OCI-M2 (cell line): ENCODE measurements at regions not wholly inside any gene's neighbourhood (a gene's known extent, or its start where the extent isn't known, plus 50 kb on each side); places are given as distances from the start of the nearest gene placed in this dataset.
"Not testable (repeated sequence)": the region's sequence is repeated elsewhere in the genome, so short reads cannot be mapped to it uniquely, and the experiment has no call there.

Experiments used
- DNase-seq: peaks from one replicate; lab custom pipeline; 2025; ENCODE audit not compliant: unreplicated experiment; lab: John Stamatoyannopoulos, UW

DNA sequence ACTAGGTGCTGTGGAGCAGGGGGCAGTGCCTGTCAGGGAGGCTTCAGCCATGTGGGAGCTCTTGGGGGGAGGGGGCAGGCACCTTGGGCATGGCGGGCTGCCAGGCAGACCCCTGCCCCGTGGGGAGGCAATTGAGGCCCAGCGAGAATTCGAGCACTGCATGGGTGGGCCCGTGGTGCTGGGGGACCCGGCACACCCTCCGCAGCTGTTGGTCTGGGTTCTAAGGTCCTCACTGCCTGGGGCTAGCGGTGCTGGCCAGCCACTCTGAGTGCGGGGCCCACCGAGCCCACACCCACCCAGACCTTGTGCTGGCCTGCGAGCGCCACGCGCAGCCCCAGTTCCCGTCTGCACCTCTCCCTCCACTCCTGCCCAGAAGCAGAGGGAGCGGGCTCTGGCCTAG lies 835.5 kb upstream of the CNTN5 start:
- DNase-seq = no peak

DNA sequence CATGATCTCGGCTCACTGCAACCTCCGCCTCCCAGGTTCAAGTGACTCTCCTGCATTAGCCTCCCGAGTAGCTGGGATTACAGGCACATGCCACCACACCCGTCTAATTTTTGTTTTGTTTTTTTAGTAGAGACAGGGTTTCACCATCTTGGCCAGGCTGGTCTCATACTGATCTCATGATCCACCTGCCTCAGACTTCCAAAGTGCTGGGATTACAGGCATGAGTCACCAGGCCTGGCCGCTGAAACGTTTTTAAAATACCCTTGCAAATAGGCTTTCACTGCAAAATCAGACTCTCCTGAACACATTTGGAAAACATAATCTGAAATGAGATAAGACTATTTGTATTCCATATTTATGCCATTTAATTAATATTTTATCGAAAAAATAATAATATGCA lies 826.1 kb upstream of the CNTN5 start:
- DNase-seq = no peak

DNA sequence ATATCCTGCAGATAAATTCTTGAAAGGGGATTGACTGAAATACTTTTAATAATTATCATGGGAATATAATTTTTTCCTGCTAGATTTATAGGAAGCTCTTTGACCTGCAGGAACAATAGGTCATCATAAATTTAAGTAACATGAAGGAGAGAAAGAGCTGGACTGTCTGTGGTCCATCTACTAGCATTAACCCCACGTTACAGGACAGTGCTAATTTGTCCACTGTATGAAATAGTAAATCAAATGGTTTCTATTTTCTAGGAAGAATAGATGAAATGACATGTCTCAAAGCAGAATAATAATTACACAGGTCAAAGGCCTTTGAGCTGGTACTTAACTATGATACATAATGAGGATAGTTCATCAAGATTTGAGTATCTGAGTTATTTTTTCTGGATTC lies 825.4 kb upstream of the CNTN5 start:
- DNase-seq = no peak

DNA sequence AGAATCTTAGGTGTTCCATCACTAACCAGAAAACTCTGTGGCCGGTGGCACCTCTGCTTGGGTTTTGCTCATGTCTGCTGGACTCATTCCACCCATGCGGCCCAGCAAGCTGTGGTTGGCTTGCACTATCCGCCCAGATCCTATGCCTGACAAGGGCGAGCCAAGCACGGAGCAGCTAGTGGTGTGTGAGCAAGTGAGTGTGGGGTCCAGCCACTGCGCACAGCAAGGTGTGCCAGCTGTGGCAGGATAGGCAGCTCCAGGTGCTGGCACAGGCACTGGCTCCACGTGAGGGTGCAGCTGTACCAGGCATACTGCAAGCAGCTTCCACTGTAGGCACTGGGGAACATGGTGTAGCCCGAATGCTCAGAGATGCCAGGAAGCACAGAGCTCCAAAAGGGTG lies 813.7 kb upstream of the CNTN5 start:
- no peak for DNase-seq

DNA sequence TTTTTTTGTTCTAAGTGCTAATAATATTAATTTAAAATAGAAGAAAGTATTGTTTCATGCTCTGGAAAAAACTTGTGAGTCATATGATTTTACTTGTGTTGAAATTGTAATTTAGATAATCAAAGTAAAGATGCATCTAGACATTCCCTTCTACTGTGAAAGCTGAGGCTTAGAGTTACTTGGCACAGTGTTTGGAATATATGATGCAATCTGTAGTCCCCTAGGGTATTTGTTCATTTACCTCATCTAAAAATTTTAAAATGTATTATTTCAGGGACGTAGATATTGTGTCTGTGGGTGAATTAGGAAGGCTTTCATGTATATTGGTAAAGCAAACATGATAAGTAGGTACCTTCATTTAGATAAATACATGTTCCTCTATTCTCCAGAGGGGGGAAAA lies 793.5 kb upstream of the CNTN5 start:
- DNase-seq = no peak

DNA sequence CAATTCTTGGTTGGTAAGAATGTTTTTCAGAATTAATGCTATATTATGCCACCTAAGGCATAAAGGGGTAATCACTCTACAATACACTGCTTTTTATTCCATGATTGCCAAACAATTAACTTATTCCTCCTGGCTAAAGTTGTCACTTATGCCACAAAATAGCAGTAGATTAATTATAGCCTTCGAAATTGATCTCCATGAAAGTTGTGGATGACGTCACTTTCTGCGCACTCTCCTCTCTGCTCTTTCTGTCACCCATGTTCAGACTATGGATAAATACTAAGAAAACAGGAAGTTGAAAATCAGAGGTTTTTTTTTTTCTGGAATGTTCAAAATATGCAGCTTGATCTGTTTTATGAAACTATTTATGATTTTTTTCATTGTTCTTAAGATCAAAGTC lies 790.1 kb upstream of the CNTN5 start:
- no peak for DNase-seq

DNA sequence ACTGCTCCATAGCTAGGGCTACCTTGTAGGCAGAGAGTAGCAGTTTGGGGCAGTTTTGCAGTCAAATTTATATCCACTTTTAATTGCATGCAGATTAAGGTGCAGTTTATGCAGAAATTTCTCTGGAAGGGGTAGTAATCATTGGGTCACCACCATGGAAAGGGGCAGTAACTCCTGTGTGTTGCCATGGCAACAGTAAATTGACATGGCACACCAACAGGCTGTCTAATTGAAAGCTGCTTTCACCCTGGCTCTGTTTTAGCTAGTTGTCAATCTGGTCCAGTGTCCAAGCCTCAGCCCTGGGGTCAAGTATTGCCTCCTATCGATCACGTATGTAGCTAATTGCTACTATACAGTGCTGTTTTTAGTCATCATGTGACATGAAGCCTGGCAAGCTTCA lies 786.1 kb upstream of the CNTN5 start:
- DNase-seq = no peak

DNA sequence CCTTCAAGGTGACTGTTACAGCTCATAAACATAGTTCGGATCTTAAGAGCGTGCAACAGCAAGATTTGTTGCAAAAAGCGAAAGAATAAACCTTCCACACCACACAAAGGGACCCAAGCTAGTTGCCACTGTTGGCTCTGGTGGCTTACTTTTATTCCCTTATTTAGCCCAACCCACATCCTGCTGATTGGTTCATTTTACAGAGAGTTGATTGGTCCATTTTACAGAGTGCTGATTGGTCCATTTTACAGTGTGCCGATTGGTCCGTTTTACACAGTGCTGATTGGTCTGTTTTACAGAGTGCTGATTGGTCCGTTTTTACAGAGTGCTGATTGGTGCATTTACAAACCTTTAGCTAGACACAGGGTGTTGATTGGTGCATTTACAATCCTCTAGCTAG lies 776.9 kb upstream of the CNTN5 start:
- no peak for DNase-seq

DNA sequence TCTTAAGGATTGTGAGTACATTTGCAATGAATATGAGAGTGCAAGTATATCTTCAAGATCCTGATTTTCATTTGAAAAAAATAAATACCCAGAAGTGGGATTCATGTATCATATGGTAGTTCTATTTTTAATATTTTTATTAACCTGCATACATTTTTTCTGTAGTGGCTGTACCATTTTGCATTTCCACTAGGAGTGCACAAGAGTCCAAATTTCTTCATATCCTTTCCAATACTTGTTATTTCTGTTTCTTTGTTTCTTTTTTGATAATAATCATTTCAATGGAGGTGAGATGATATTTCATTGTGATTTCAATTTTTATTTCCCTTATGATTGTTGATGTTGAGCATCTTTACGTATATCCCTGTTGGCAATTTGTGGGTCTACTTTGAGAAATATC lies 759.8 kb upstream of the CNTN5 start:
- DNase-seq = no peak

DNA sequence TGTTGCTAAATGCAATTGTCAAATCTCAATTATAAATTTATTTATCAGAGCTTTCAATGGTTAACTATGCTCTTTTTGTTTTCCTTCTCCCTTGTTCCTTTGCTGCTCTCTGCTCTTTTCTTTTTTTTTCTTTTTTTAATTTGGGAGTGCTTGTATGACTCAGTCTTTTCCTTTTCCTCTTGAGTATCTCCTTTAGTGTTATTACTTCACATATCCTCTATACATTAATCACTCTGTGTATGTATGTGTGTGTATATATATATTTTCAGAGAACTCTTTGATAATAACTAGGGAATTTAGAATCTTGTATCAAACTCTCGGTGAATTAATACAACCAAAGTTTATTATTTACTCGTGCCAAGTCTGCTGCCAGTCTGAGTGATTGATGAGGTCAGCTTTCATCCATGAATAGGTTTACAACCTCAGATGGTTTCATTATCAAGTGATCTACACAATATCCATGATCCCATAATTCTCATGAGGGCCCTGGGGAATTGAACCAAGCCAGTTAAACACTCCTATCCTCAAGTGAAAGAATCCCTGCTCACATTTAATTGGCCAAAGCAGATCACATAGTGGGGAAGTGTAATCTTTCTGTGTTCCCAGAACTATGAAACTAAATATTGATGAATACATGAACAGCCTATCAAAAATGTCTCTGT lies 743.4 kb upstream of the CNTN5 start:
- no peak for DNase-seq

DNA sequence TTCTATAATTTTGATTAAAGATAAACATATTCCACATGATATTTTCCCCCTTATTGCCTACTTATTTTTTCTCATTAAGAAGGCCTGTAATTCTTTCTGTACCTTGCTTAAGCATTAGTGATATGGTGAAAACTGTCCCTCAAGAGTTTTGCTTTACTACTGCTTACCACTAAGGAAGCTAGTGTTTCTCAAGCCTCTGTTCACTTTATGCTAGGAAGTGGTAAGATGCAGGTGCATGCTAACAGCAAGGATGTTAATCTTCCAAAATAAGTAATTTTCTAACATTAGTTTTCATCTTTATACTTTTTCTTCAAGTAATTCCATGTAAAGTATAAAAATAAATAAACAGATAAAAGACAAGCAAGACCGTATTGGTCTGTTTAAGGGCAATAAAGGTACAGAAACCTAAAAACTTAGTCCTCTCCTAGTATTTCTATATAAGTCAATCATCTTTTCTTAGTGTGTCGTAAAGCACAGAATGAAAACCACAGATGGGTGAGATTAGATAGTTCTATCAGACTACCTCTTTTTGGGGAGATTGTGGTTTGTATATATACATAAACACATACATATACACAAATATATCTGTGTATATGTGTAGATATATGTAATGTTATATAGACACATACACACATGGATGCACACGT lies 731.0 kb upstream of the CNTN5 start:
- DNase-seq = no peak

DNA sequence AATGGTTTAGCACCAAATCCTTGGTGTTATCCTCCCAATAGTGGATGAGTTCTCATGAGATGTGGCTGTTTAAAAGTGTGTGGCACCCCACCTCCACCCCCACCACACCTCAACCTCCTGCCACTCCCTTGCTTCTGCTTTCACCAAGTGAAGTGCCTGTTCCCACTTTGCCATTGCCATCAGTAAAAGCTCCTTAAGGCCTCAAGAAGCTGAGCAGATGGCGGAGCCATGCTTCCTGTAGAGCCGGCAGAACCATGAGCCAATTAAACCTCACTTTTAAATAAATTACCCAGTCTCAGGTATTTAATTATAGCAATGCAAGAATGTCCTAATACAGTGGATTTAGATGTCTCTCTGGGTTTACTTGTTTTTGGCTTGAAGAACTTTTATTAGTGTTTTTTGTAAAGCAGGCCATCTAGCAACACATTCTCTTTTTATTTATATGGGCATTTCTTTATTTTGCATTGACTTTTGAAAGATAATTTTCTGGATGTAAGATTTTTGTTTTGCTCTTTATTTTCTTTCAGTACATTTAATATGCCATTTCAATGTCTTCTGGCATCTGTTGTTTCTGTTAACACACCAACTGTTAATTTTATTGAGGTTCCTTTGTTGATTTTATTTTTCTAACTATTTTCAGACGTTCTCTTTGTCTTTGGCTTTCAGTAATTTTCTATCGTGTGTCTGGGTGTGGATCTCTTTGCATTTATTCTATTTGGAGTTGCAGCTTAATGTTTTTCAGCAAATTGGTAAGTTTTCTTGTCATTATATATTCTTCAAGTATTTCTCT lies 724.5 kb upstream of the CNTN5 start:
- no peak for DNase-seq

DNA sequence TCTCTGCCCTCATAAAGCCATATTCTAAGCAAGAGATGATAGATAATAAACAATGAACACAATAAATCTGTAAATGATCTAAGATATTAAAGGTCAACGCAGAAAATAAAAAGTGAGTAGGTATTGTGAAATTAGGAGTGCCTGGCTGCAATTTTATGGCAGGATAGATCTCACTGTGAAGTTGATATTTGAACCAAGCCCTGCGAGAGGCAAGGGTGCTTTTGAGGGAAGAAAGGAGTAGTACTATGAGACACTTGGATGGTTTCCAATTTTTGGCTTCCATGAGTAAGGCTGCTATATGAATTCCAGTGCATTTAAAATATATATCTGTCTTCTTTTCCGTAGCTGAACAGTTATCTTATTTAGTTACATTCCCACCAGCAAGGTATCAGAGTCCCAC lies 720.0 kb upstream of the CNTN5 start:
- no peak for DNase-seq

DNA sequence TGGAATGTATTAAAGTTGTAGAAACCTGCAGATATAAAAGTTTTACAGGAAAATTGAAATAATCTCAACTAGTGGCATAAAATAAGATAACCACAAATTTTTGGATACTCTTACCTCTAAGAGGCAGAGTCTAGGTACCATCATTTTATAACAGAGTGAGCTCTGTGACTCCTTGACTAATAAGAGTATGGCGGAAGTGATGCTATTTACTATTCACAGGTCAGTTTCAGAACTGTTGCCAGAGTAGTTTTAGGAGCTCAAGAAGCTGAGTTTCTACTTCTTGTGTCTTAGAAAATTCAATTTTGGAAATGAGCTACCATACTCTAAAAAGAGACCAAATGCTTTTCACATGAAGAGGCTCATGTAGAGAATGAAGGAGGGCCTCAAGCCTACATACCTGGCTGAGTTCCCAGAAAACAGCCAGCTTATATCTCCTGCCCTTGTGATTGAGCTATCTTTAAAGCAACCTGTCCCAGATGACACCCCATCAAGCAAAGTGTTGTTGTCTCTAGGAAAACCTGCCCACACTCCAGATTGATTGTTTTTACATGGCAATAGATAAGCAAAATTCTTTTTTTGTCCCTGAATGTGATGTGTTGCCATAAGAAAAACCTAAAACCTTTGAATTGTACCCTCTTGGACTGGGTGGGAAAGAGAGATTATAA lies 712.8 kb upstream of the CNTN5 start:
- DNase-seq = no peak

DNA sequence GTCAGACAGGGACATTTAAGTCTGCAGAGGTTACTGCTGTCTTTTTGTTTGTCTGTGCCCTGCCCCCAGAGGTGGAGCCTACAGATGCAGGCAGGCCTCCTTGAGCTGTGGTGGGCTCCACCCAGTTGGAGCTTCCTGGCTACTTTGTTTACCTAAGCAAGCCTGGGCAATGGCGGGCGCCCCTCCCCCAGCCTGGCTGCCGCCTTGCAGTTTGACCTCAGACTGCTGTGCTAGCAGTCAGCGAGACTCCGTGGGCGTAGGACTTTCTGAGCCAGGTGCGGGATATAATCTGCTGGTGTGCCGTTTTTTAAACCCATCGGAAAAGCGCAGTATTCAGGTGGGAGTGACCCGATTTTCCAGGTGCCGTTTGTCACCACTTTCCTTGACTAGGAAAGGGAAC lies 690.4 kb upstream of the CNTN5 start:
- not testable (repeated sequence) for DNase-seq

DNA sequence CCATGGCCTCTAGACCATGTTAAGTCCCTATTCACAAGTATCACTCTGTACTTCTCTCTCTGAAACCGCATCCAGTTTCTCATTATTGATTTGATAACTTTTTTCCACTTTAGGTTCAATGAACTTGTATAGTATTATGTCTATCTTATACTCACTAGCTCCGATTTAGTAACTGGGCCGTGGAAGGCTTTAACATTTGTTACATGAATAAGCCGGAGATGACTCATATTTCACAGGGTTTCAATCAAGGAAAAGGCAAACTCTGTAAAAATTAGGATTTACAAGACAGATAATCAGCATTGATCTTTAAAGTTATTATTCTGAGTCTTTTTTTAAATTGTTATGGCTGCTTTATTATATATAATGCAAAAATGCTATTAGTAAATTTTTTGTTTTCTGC lies 662.2 kb upstream of the CNTN5 start:
- DNase-seq = no peak

DNA sequence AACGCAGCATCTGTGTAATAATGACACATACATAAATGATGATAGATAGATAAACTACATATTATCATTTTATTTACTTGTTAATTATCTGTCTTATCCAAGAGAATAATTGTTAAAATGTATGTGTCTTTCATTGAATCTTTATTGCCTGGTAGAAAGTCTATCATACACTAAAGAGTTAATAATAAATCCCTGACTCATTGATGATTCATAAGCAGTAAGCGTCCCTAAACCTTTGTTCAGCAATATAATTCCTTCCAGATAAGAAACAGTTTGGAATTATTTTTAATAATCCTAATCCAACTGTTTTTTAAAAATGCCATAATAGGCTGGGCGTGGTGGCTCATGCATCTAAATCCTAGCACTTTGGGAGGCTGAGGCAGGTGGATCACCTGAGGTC lies 655.6 kb upstream of the CNTN5 start:
- DNase-seq = no peak

DNA sequence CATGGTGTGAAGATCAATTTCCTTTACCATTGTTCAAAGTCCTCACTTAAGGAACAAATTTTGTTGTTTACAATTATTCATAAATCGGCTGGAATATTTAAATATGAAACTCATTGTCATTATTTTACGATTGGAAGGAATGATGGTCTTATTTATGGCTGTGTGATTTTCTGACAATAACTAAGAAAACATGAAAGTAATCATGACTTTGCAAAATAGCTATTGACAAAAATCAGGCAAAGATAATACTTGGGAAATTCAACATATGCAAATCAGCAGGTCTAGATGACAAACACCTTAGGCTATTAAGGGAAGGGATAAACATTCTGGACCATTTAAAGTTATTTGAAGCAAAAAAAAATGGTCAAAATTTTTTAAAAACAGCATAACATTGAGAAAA lies 654.8 kb upstream of the CNTN5 start:
- no peak for DNase-seq

DNA sequence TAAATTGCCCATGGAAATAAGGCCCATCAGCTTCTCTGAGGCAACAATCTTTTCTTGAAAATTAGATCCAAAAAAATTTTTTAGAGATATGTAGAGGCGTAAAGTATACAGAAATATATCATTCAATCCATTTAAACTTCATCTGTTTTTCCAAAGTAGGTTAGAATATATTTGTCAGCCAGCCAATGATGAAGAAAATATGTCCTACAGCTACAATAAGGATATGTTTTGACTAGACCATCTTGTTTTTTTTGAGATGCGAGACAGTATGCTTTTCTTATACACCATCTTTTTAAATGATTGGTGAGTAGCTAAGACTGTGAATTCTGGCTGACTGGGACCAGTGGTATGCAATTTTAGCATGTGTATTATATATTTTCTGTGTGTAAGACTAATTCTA lies 630.4 kb upstream of the CNTN5 start:
- DNase-seq = no peak

DNA sequence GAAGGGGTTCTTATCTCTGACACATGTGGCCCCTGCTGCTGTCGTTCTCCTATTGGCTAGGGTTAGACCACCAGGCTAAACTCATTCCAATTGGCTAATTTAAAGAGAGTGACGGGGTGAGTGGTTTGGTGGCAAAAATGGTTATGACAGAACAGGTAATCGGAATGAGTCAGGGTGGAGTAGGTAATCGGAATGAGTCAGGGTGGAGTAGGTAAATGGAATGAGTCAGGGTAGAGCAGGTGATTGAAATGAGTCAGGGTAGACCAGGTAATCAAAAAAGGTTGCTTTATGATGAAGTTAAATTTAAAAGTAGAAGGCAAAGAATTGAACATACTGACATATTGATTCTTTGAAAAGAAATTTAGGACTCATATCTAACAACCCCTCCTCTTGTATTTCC lies 626.2 kb upstream of the CNTN5 start:
- DNase-seq = not testable (repeated sequence)

DNA sequence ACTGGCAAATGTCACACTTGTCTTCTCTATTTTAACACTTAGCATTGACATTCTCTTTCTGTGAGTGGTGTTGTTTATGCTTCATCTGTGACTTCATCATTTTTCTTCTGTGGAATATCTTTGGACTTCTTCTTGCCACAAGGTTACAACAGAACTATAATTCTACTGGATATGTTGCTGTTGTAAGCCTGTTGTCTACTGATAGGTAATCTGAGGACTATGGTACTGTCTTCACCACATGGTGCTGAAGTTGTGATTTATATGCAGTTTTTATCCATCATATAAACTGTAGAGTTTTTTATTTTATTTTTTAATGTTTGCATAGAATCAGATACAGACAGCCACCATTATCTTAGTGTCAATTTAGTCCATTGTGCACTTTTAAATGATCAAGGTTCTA lies 622.2 kb upstream of the CNTN5 start:
- no peak for DNase-seq

DNA sequence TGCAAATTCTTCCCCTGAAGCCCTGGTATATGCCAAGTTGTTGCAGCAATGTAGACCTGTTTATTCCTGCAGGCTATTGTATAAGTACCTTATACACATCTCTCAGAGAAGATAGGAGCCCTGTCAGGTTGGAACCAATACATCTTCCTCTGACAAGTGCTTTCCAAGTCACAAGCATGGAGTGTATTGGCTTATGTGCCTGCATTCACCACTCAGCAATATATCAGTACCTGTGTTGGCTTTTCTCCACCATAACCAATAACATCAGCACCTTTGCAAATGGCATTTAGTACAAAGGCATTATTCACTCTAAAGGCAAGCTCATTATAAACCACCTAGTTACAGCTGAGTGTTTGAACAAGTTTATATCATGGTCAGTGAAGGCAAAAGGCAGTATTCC lies 611.7 kb upstream of the CNTN5 start:
- DNase-seq = no peak
